Activated naive CD8-positive, alpha-beta T cell treated with anti-CD3 and anti-CD28 coated beads for 36 hours (primary cell): ENCODE measurements at regions not wholly inside any gene's neighbourhood (a gene's known extent, or its start where the extent isn't known, plus 50 kb on each side); places are given as distances from the start of the nearest gene placed in this dataset.
"Not testable (repeated sequence)": the region's sequence is repeated elsewhere in the genome, so short reads cannot be mapped to it uniquely, and the experiment has no call there.

Experiments
- DNase-seq: peaks from one replicate; pipeline ENCODE4 v3.0.0; 2021
- H3K27ac Mint-ChIP-seq: one replicate; pipeline ENCODE4 v1.8.0; 2022; ENCODE audit warnings: mild to moderate bottlenecking, moderate library complexity, mixed read lengths
- H3K27me3 Mint-ChIP-seq: one replicate; pipeline ENCODE4 v1.8.0; 2022; ENCODE audit warnings: mild to moderate bottlenecking, mixed read lengths
- H3K36me3 Mint-ChIP-seq: one replicate; pipeline ENCODE4 v1.8.0; 2021; ENCODE audit warnings: mild to moderate bottlenecking, mixed read lengths
- H3K4me1 Mint-ChIP-seq: one replicate; pipeline ENCODE4 v1.8.0; 2021; ENCODE audit warnings: mixed read lengths
- H3K4me3 Mint-ChIP-seq: one replicate; pipeline ENCODE4 v1.8.0; 2022; ENCODE audit warnings: mild to moderate bottlenecking, moderate library complexity, mixed read lengths
- H3K9me3 Mint-ChIP-seq: one replicate; pipeline ENCODE4 v1.8.0; 2022; ENCODE audit warnings: mixed read lengths

GRCh38 chr1:38738207-38738606 lies 121.4 kb downstream of the RRAGC start:
- H3K27me3 Mint-ChIP-seq: peaks cover 11% of the 10 kb centered on the region
- H3K36me3 Mint-ChIP-seq: no peaks in the 10 kb centered on the region
- DNase-seq: no peak
- H3K4me3 Mint-ChIP-seq: no peak overlapping the region
- no peak overlapping the region for H3K27ac Mint-ChIP-seq
- H3K4me1 Mint-ChIP-seq: no peaks in the 10 kb centered on the region
- no peaks in the 10 kb centered on the region for H3K9me3 Mint-ChIP-seq

- Mint-ChIP-seq H3K4me1 (no peaks in the 10 kb centered on the region), H3K27me3 (peaks cover 19% of the 10 kb centered on the region), H3K9me3 (no peaks in the 10 kb centered on the region), H3K36me3 (no peaks in the 10 kb centered on the region), H3K27ac (no peak overlapping the region), H3K4me3 (no peak overlapping the region)
- DNase-seq: no peak
Measured at GRCh38 chr1:38736399-38736798, 123.2 kb downstream of the RRAGC start.

- H3K4me1 Mint-ChIP-seq: no peaks in the 10 kb centered on the region
- H3K27me3 Mint-ChIP-seq: peaks cover 24% of the 10 kb centered on the region
- no peak for DNase-seq
- H3K36me3 Mint-ChIP-seq: no peaks in the 10 kb centered on the region
- H3K4me3 Mint-ChIP-seq: no peak overlapping the region
- no peak overlapping the region for H3K27ac Mint-ChIP-seq
- no peaks in the 10 kb centered on the region for H3K9me3 Mint-ChIP-seq
Measured at GRCh38 chr1:38735651-38736161, 123.9 kb downstream of the RRAGC start.

- H3K9me3 Mint-ChIP-seq: no peaks in the 10 kb centered on the region
- peaks cover 37% of the 10 kb centered on the region for H3K27me3 Mint-ChIP-seq
- no peak overlapping the region for H3K27ac Mint-ChIP-seq
Measured at GRCh38 chr1:38733761-38734160, 125.8 kb downstream of the RRAGC start.

GRCh38 chr1:38730511-38731397 lies 128.8 kb downstream of the RRAGC start:
- DNase-seq: no peak
- H3K9me3 Mint-ChIP-seq: no peaks in the 10 kb centered on the region
- H3K27ac Mint-ChIP-seq: no peak overlapping the region
- H3K4me1 Mint-ChIP-seq: peaks cover 1% of the 10 kb centered on the region
- peaks cover 67% of the 10 kb centered on the region for H3K27me3 Mint-ChIP-seq
- H3K4me3 Mint-ChIP-seq: no peak overlapping the region
- H3K36me3 Mint-ChIP-seq: no peaks in the 10 kb centered on the region

More at GRCh38 chr1:38733761-38734160, 125.8 kb downstream of the RRAGC start:
- DNase-seq: no peak
- Mint-ChIP-seq H3K4me1 (no peaks in the 10 kb centered on the region), H3K36me3 (no peaks in the 10 kb centered on the region), H3K4me3 (no peak overlapping the region)

- H3K27me3 Mint-ChIP-seq: peaks cover 75% of the 10 kb centered on the region
- no peak overlapping the region for H3K27ac Mint-ChIP-seq
- no peak for DNase-seq
- H3K4me1 Mint-ChIP-seq: peaks cover 1% of the 10 kb centered on the region
- no peak overlapping the region for H3K4me3 Mint-ChIP-seq
- no peaks in the 10 kb centered on the region for H3K36me3 Mint-ChIP-seq
- no peaks in the 10 kb centered on the region for H3K9me3 Mint-ChIP-seq
Measured at GRCh38 chr1:38728585-38728908, 131.0 kb downstream of the RRAGC start.

- no peaks in the 10 kb centered on the region for H3K36me3 Mint-ChIP-seq
- DNase-seq: no peak
- H3K4me3 Mint-ChIP-seq: no peak overlapping the region
- H3K27me3 Mint-ChIP-seq: peaks cover 77% of the 10 kb centered on the region
- H3K4me1 Mint-ChIP-seq: peaks cover 1% of the 10 kb centered on the region
- H3K9me3 Mint-ChIP-seq: no peaks in the 10 kb centered on the region
- no peak overlapping the region for H3K27ac Mint-ChIP-seq
Measured at GRCh38 chr1:38727684-38728584, 131.6 kb downstream of the RRAGC start.

GRCh38 chr1:38725321-38725961 lies 134.1 kb downstream of the RRAGC start:
- H3K27me3 Mint-ChIP-seq: peaks cover 78% of the 10 kb centered on the region
- not testable (repeated sequence) for H3K4me1 Mint-ChIP-seq, DNase-seq, H3K27ac Mint-ChIP-seq, H3K4me3 Mint-ChIP-seq, H3K9me3 Mint-ChIP-seq, H3K36me3 Mint-ChIP-seq

- no peaks in the 10 kb centered on the region for H3K9me3 Mint-ChIP-seq
- peaks cover 72% of the 10 kb centered on the region for H3K27me3 Mint-ChIP-seq
- H3K27ac Mint-ChIP-seq: no peak overlapping the region
- H3K4me1 Mint-ChIP-seq: peaks cover 1% of the 10 kb centered on the region
- H3K4me3 Mint-ChIP-seq: no peak overlapping the region
- DNase-seq: no peak
- no peaks in the 10 kb centered on the region for H3K36me3 Mint-ChIP-seq
Measured at GRCh38 chr1:38724160-38725131, 135.1 kb downstream of the RRAGC start.

- H3K4me3 Mint-ChIP-seq: no peak overlapping the region
- H3K27me3 Mint-ChIP-seq: peaks cover 45% of the 10 kb centered on the region
- H3K9me3 Mint-ChIP-seq: peaks cover 1% of the 10 kb centered on the region
- no peaks in the 10 kb centered on the region for H3K4me1 Mint-ChIP-seq
- no peak overlapping the region for H3K27ac Mint-ChIP-seq
- H3K36me3 Mint-ChIP-seq: no peaks in the 10 kb centered on the region
- DNase-seq: no peak
Measured at GRCh38 chr1:38721816-38722215, 137.8 kb downstream of the RRAGC start.

GRCh38 chr1:38719880-38720279 lies 139.7 kb downstream of the RRAGC start:
- H3K4me3 Mint-ChIP-seq: no peak overlapping the region
- peaks cover 29% of the 10 kb centered on the region for H3K27me3 Mint-ChIP-seq
- no peaks in the 10 kb centered on the region for H3K36me3 Mint-ChIP-seq
- no peak for DNase-seq
- H3K4me1 Mint-ChIP-seq: no peaks in the 10 kb centered on the region
- H3K27ac Mint-ChIP-seq: no peak overlapping the region
- peaks cover 3% of the 10 kb centered on the region for H3K9me3 Mint-ChIP-seq

GRCh38 chr1:38718031-38718430 lies 141.5 kb downstream of the RRAGC start:
- Mint-ChIP-seq H3K4me3 (no peak overlapping the region), H3K36me3 (no peaks in the 10 kb centered on the region), H3K27me3 (peaks cover 14% of the 10 kb centered on the region), H3K27ac (no peak overlapping the region), H3K9me3 (peaks cover 3% of the 10 kb centered on the region), H3K4me1 (no peaks in the 10 kb centered on the region)
- no peak for DNase-seq

- no peaks in the 10 kb centered on the region for H3K4me1 Mint-ChIP-seq
- no peak for DNase-seq
- H3K27ac Mint-ChIP-seq: no peak overlapping the region
- peaks cover 3% of the 10 kb centered on the region for H3K27me3 Mint-ChIP-seq
- no peaks in the 10 kb centered on the region for H3K36me3 Mint-ChIP-seq
- H3K9me3 Mint-ChIP-seq: peaks cover 3% of the 10 kb centered on the region
- no peak overlapping the region for H3K4me3 Mint-ChIP-seq
Measured at GRCh38 chr1:38716229-38716628, 143.3 kb downstream of the RRAGC start.

GRCh38 chr1:38715415-38715814 lies 144.2 kb downstream of the RRAGC start:
- H3K9me3 Mint-ChIP-seq: peaks cover 3% of the 10 kb centered on the region
- H3K4me1 Mint-ChIP-seq: no peaks in the 10 kb centered on the region
- no peak overlapping the region for H3K4me3 Mint-ChIP-seq

More at GRCh38 chr1:38715415-38715814, 144.2 kb downstream of the RRAGC start:
- Mint-ChIP-seq H3K36me3 (no peaks in the 10 kb centered on the region), H3K27ac (no peak overlapping the region), H3K27me3 (peaks cover 3% of the 10 kb centered on the region)
- DNase-seq: no peak
